GM12872 (cell line): ENCODE measurements at regions not wholly inside any gene's neighbourhood (a gene's known extent, or its start where the extent isn't known, plus 50 kb on each side); places are given as distances from the start of the nearest gene placed in this dataset.

Experiments used
- TF ChIP-seq, protein P1 (sequence below): IDR thresholded peaks from 3 replicates; pipeline ENCODE4 v1.5.1; 2011; ENCODE audit warnings: low read depth, mild to moderate bottlenecking, low read length, moderate library complexity; ENCODE audit not compliant: insufficient read depth

DNA sequence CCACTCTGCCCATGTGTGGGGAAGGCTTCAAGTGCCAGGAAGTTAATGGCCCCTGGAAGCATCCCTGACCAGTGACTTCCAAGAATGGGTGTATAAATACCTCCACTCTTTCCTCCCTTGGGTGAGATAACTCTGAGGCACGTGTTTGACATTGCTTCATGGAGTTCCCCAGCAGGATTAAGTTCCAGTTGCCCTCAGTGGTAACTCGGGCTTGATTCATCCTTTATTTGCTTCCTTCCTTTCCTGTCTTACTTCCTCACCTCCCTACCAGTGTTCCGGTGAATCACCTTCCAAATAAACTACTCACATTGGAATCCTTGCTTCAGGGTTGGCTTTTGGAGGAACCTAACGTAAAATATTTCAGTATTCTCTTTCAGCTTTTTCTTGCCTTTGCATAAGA is 84.6 kb upstream of the JAG1 start:
- TF ChIP-seq, protein P1, sequence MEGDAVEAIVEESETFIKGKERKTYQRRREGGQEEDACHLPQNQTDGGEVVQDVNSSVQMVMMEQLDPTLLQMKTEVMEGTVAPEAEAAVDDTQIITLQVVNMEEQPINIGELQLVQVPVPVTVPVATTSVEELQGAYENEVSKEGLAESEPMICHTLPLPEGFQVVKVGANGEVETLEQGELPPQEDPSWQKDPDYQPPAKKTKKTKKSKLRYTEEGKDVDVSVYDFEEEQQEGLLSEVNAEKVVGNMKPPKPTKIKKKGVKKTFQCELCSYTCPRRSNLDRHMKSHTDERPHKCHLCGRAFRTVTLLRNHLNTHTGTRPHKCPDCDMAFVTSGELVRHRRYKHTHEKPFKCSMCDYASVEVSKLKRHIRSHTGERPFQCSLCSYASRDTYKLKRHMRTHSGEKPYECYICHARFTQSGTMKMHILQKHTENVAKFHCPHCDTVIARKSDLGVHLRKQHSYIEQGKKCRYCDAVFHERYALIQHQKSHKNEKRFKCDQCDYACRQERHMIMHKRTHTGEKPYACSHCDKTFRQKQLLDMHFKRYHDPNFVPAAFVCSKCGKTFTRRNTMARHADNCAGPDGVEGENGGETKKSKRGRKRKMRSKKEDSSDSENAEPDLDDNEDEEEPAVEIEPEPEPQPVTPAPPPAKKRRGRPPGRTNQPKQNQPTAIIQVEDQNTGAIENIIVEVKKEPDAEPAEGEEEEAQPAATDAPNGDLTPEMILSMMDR: no peak

DNA sequence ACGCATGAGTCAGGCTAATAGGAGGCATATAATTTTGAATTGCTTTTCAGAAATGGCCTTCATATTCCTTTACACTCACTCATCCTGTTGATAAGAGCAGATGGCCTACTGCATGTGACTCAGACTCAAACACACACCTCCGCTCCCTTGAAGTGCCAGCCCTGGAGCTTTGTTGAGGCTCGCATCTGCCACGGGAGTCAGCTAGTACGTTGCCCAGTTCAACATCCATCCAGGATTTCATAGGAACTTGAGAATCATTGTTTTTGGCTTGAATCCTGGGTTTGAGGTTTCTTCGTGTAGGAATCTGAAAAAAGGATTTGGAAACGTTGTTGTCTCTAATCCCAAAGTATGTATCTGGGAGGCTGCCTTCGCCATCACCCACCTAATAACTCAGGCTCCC is 87.4 kb upstream of the JAG1 start:
- TF ChIP-seq, protein P1: no peak

GRCh38 chr20:10761786-10762185 is 88.0 kb upstream of the JAG1 start:
- TF ChIP-seq, protein P1: no peak

- TF ChIP-seq, protein P1: no peak
These were observed 88.4 kb upstream of the JAG1 start for GRCh38 chr20:10762216-10762615.

- TF ChIP-seq, protein P1: no peak
These were observed 89.3 kb upstream of the JAG1 start for GRCh38 chr20:10763112-10763511.

GRCh38 chr20:10769700-10770099 is 95.9 kb upstream of the JAG1 start:
- TF ChIP-seq, protein P1: no peak

- TF ChIP-seq, protein P1: no peak
These were observed 97.0 kb upstream of the JAG1 start for GRCh38 chr20:10770753-10771152.
